HG03520 (cell line): ENCODE measurements at regions not wholly inside any gene's neighbourhood (a gene's known extent, or its start where the extent isn't known, plus 50 kb on each side); places are given as distances from the start of the nearest gene placed in this dataset.

Source experiments
- ATAC-seq: cut with Tn5 transposase; IDR thresholded peaks from one replicate; pipeline ENCODE4 v1.9.1; 2021; ENCODE audit warnings: mild to moderate bottlenecking, moderate library complexity; ENCODE audit not compliant: unreplicated experiment

DNA sequence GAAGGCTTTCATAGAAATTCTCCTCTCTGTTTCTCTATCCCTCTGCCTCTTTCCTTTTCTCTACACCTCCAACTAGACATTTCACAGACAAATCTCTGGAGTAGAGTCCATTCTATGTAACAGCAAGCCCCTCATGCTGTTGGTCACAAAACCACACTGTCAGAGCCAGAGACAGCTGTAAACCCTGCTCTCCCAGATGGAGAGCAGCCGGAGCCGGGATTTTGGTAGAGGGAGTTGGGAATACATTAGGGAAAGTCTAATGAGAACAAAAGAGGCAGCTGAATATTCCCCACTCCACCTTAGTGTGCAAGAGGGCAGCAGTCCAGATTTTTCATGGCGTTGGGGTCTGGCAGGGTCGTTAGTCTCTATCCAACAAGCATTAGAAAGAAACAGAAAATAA lies 68.3 kb upstream of the EDN1 start:
- ATAC-seq, result no peak

DNA sequence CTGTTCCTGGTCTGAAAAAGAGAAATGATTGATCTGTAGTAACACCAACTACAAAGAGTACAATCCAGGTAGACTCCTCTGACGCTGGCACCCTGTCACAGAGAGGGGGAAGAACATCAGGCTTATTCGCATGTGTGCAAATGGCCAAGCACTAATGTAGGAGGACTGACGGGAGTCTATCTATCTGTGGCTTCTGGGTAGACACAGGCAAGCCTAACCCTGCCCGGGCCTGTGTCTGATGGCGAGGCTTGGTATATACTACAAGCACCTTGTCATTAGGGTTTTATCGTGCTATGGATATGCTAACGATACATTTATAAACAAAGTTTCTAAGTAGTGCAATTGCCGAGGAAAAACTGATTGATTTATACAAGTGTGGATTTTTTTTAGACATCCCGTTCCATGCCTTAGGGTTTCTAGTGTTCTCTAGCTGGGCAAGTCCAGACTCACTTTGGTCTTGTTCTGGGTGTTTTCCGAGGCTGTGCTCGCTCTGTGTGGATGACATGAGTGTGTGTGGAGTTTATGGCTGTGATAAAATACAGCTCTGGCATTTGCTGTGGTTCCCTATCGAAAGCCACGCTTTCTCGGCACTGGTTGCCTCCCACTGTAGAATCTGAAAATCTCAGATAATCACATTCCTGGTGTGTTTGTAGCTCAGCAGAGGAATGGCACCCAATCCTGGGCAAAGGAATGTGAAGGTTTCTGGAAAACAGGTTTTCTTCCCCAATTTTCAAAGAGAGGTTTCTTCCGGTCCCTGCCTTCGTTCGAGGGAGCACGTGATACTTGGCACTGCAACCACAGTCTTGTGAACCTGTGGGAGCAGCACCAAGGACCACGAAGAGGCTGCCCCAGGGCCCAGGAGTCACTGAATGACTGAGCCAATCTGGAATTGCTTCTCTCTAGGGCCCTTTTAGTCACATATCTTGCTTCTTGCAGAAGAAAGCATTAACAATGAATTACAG lies 67.5 kb upstream of the EDN1 start:
- no peak for ATAC-seq

DNA sequence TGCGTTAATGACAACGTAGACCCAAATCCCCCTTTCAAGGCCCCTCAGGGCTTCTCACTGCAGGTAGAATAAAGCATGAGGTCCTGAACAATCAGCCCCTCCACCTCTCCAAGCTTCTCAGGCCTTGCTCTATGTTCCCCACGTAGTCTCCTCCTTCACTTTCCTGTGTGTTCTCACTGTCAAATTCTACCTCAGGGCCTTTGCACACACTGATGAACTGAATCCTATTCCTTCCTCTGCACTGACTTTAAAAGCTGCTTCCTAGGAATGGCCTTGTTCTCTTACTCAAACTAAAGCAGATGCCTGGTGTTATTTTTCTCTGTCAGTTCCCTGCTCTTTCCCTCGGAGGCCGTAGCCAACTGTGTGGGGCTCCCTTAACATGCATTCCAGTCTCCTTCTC lies 66.8 kb upstream of the EDN1 start:
- ATAC-seq, result no peak

DNA sequence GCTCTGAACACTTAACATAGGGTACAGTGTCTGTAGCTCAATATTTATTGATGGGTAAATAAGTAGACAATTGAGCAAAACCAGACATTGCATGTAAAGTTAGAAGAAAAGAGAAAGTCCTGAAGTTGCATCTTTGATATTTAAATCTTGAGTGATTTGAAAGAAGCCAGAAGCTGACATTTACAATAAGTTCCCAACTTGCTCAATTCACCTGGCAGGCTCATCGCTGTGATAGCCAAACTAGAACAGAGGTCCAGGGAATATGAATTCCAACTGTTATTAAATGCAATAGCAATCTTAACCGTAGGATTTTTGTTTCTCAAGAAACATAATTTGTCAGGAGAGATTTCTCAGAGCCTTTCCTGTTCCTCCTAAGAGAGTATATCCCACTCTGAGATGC lies 65.9 kb upstream of the EDN1 start:
- ATAC-seq, result no peak

DNA sequence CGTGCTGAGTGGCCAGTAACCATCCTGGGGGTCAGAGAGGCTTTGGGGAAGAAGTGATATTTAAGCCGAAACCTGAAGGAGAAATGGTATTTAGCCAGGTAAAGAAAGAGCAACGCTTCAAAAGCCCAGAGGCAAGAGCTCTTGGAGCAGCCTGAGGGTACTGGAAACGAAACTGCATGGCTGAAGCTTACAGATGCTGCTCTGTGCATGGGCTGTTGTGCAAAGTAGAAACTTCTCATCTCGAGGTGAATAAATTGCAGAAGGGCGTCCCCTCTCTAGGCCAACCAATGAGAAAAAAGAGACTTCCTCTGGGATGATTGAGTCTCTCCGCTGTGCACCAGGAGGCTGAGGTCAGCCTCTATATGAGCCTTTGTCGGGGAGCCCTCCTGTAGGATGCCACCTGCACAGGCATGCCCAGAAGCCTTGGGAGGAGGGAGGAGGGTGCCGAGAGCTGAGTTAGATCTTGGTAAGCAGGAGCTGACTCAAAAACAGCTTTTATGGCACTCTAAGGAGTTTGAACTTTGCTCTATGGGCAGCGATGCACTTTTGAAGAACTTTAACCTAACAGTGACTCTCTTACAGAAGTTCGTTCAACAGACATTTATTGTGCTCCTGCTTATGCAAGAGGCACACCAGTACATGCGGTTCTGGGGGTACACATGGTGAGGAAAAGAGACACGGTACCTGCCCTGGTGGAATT lies 61.6 kb upstream of the EDN1 start:
- no peak for ATAC-seq

DNA sequence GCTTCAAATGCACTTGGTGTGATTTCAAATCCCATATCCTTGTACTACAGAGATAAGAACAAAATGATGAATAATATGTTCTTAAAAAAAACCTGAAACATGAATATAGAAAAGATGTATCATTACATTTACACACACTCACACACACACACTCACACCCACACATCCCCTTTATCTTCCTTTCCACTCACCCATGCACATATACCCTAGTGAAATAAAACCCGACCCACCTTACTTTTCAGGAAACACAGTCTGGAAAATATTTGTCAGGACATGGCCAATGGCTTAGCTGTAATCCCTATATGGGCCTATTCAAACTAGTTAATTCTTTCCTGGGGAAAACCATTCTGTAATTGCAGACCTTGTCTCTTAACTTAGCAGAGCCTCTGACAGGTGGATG lies 60.8 kb upstream of the EDN1 start:
- ATAC-seq, result no peak

DNA sequence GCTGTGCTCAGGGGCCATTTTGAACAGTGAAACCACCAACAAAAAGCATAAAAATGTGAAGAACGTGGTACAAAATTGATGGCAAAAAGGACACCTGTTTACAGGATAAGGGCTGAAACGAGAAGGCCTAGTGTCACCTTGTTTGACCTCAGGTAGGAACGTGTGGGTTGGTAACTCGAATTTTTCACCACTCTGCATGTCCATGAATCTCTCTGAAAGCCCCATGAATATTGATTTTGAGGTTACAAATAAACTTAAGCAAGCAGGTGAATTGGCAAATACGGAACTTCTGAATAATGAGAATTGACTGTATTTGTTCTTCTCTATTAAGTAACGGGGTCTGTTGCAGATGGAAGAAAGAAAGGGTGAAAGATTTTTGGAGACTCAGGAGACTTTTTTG lies 59.6 kb upstream of the EDN1 start:
- ATAC-seq, result no peak

DNA sequence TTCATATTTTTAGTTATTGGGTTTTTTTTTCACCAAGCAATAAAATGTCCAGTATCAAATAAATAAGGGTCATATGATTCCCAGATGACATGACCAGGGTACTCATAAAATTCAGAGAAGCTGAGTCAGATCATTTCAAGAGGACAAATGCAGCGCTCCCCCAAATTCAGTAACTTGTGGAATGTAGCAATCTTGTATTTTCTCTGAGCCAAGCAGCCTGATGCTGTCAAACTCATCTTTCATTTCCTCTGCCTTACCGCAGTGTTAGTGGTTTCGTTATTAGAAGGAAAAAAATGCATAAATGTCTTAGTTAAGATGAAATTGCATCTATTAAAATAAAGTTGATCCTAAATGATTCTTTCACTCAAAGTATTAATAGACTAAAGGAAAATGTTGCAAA lies 57.8 kb upstream of the EDN1 start:
- no peak for ATAC-seq

DNA sequence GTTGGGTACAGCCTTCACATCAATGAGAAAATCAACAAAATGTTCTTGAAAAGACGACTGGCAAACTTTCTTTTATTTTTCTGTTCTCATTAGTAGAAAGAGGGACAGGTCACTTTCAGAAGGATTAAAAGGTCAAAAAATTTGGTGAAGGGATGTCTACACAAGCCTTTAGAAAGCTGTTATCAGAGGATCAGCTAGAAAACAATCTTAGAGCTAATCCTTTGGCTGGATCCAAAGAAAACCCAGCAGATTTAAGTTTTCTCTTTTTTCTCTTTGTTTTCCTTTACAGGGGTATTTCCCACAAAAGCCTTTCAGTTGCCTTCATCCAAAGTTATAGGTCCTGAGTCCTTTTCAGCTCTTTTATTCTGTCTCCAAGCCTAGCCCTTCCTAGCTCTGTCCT lies 57.3 kb upstream of the EDN1 start:
- ATAC-seq, result no peak

DNA sequence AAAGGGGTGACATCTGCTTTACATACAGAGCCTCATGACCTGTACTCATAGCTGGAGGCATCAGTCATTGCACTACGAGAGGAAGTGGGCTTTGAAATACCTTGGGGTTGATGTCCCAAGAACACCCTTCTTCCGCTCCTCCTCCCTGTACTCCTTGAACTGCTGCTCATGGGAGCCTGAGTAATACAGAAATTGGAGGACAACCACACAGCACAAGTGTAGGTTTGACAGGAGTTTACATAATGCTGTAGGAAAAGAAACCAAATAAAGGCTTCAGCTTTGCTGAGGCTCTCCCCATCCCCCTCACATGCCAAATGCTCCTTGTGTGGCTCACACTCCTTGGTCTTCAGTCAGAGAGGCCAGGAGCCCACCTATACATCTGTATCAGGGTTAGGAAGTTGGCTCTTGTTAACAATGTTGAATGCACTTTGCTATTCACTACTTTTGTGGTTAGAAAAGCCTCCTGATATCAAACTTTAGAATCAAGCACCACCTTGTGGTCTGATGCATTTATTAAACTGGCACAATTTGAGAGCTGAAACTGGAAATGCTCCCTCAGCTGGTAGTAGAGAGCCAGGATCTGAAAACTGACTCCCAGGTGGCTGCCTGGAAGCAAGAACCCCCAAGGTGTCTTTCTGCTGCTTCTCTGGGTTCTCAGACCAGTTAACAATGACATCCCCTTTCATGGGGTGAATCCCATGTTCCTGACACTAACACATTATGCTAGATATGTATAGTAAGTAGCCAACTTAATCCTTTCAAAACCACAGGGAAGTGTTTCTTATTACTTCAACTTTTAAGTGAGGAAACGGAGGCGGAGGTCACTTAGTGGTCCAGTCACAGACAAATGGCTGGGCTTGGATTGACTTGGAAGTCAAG lies 56.2 kb upstream of the EDN1 start:
- peak; percentile 56 for ATAC-seq

DNA sequence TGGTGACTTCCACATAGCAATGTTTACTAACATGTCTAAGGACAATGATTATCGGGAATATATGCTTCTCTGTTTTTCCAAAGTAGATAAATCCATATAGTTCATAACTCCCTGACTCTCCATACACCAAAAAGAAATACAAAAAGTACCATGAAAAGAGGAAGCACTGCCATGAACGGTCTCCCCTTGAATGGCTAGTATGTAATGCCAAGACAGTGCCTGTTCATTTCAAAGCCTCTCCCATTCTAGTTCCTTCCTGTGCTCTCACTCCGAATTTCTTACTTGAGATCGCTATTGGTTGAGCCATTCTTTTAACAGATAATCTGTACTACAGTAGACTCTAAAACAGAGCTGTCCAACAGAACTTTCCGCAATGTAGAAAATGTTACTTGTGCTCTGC lies 54.8 kb upstream of the EDN1 start:
- no peak for ATAC-seq

DNA sequence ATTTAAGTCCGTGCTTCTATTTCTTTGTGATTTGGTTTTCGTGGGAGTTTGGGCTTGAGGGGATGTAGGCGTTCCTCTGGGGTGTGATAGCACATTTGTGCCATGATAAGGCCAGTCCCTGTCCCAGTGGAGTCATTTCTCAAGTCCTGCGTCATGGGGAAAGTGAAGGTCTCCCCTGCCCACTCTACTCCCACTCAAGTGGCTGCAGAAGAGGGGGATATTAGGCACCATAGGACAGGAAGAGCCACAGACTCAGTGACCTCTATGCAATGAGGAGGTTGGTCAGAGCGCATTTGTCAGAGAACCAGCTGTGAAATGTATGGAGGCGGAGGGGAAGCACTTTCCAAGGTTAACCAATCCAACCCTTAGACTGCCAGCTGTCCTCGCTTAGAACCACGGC lies 51.9 kb upstream of the EDN1 start:
- no peak for ATAC-seq
